ENCODE measurements at regions not wholly inside any gene's neighbourhood (a gene's known extent, or its start where the extent isn't known, plus 50 kb on each side); places are given as distances from the start of the nearest gene placed in this dataset.

DNA sequence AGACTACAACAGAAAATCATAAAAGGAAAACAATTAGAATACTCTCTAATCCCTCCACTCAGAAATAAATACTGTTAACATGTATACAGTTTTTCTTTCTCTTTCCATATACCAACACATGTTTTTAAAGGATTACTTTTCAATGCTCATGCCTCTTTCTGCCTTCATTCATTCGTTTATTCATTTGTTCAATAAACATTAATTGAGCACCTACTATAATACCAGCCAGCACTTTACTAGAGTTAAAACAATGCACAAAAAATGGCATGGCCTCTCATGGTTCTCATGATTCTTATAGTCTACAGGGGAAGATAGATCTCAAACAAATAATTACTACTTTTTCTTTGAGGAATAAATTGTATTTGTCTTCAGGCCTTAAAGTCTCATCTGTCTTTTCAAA, 70.3 kb upstream of the RIPOR2 start:
- TF ChIP-seq, protein P1, sequence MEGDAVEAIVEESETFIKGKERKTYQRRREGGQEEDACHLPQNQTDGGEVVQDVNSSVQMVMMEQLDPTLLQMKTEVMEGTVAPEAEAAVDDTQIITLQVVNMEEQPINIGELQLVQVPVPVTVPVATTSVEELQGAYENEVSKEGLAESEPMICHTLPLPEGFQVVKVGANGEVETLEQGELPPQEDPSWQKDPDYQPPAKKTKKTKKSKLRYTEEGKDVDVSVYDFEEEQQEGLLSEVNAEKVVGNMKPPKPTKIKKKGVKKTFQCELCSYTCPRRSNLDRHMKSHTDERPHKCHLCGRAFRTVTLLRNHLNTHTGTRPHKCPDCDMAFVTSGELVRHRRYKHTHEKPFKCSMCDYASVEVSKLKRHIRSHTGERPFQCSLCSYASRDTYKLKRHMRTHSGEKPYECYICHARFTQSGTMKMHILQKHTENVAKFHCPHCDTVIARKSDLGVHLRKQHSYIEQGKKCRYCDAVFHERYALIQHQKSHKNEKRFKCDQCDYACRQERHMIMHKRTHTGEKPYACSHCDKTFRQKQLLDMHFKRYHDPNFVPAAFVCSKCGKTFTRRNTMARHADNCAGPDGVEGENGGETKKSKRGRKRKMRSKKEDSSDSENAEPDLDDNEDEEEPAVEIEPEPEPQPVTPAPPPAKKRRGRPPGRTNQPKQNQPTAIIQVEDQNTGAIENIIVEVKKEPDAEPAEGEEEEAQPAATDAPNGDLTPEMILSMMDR (conservative IDR thresholded peaks at IDR 0.05), result no peak
- TF ChIP-seq ZFX (IDR thresholded peaks at IDR 0.05), result no peak

Measured in C4-2B (cell line).